ENCODE measurements at regions not wholly inside any gene's neighbourhood (a gene's known extent, or its start where the extent isn't known, plus 50 kb on each side); places are given as distances from the start of the nearest gene placed in this dataset.
"Not testable (repeated sequence)": the region's sequence is repeated elsewhere in the genome, so short reads cannot be mapped to it uniquely, and the experiment has no call there.

GRCh38 chr4:124455671-124456070 is 256.9 kb downstream of the ANKRD50 start:
- no peak for DNase-seq (ENCODE audit: low read depth, low spot score)

- DNase-seq (ENCODE audit: low read depth, low spot score): no peak
These were observed 253.2 kb downstream of the ANKRD50 start for GRCh38 chr4:124459196-124459940.

GRCh38 chr4:124459941-124460310 is 252.6 kb downstream of the ANKRD50 start:
- DNase-seq (ENCODE audit: low read depth, low spot score): peak; percentile 10

GRCh38 chr4:124461592-124461991 is 250.9 kb downstream of the ANKRD50 start:
- not testable (repeated sequence) for DNase-seq (ENCODE audit: low read depth, low spot score)

- no peak for DNase-seq (ENCODE audit: low read depth, low spot score)
These were observed 249.3 kb downstream of the ANKRD50 start for GRCh38 chr4:124462954-124463828.

- no peak for DNase-seq (ENCODE audit: low read depth, low spot score)
These were observed 247.7 kb downstream of the ANKRD50 start for GRCh38 chr4:124464836-124465235.

- DNase-seq (ENCODE audit: low read depth, low spot score): no peak
These were observed 244.2 kb downstream of the ANKRD50 start for GRCh38 chr4:124468360-124468759.

- no peak for DNase-seq (ENCODE audit: low read depth, low spot score)
These were observed 242.6 kb downstream of the ANKRD50 start for GRCh38 chr4:124469981-124470380.

GRCh38 chr4:124478470-124478869 is 234.1 kb downstream of the ANKRD50 start:
- no peak for DNase-seq (ENCODE audit: low read depth, low spot score)

GRCh38 chr4:124480061-124480460 is 232.5 kb downstream of the ANKRD50 start:
- DNase-seq (ENCODE audit: low read depth, low spot score): no peak

- DNase-seq (ENCODE audit: low read depth, low spot score): no peak
These were observed 231.4 kb downstream of the ANKRD50 start for GRCh38 chr4:124481123-124481522.

GRCh38 chr4:124483048-124483906 is 229.3 kb downstream of the ANKRD50 start:
- DNase-seq (ENCODE audit: low read depth, low spot score): no peak

- DNase-seq (ENCODE audit: low read depth, low spot score): no peak
These were observed 228.5 kb downstream of the ANKRD50 start for GRCh38 chr4:124484008-124484407.

- no peak for DNase-seq (ENCODE audit: low read depth, low spot score)
These were observed 227.6 kb downstream of the ANKRD50 start for GRCh38 chr4:124484940-124485339.

GRCh38 chr4:124486423-124486822 is 226.1 kb downstream of the ANKRD50 start:
- DNase-seq (ENCODE audit: low read depth, low spot score): no peak

GRCh38 chr4:124487651-124488050 is 224.9 kb downstream of the ANKRD50 start:
- DNase-seq (ENCODE audit: low read depth, low spot score): no peak

GRCh38 chr4:124491361-124492145 is 221.0 kb downstream of the ANKRD50 start:
- DNase-seq (ENCODE audit: low read depth, low spot score): no peak

- no peak for DNase-seq (ENCODE audit: low read depth, low spot score)
These were observed 213.3 kb downstream of the ANKRD50 start for GRCh38 chr4:124499261-124499660.

GRCh38 chr4:124501576-124501975 is 211.0 kb downstream of the ANKRD50 start:
- no peak for DNase-seq (ENCODE audit: low read depth, low spot score)

- no peak for DNase-seq (ENCODE audit: low read depth, low spot score)
These were observed 208.1 kb downstream of the ANKRD50 start for GRCh38 chr4:124504431-124504830.

- DNase-seq (ENCODE audit: low read depth, low spot score): no peak
These were observed 207.3 kb downstream of the ANKRD50 start for GRCh38 chr4:124505211-124505610.
